Stomach (tissue), 4 donors: ENCODE measurements at regions not wholly inside any gene's neighbourhood (a gene's known extent, or its start where the extent isn't known, plus 50 kb on each side); places are given as distances from the start of the nearest gene placed in this dataset.
"Not testable (repeated sequence)": the region's sequence is repeated elsewhere in the genome, so short reads cannot be mapped to it uniquely, and the experiment has no call there.

Experiments
- CTCF ChIP-seq, 7 experiments: fragments of 450-650 bp in 4 of 7; fragments of 200-600 bp in 3 of 7; sonication (generic) in 3 of 7; IDR thresholded peaks; one replicate each; pipeline ENCODE4 v1.5.1; 2016 to 2019; ENCODE audit warnings: antibody characterized with exemption in 7 of 7, control low read depth in 2 of 7, mild to moderate bottlenecking in 1 of 7
- POLR2A ChIP-seq, 4 donors: fragments of 450-650 bp; IDR thresholded peaks; one replicate each; pipeline ENCODE4 v1.6.1; 2016; ENCODE audit warnings: antibody characterized with exemption in 4 of 4, control low read depth in 2 of 4, mild to moderate bottlenecking in 1 of 4, moderate library complexity in 1 of 4
- POLR2AphosphoS5 ChIP-seq, 3 donors: sonication (generic); formaldehyde crosslinking; IDR thresholded peaks; one replicate each; pipeline ENCODE4 v1.6.1; 2016; ENCODE audit warnings: antibody characterized with exemption in 3 of 3

GRCh38 chr5:12856105-12856504 lies 951.9 kb upstream of the CTNND2 start:
- TF ChIP-seq POLR2A, CTCF, POLR2AphosphoS5 (IDR thresholded peaks at IDR 0.05): not testable (repeated sequence)
